Mesodermal cell (in vitro differentiated cells): ENCODE measurements at regions not wholly inside any gene's neighbourhood (a gene's known extent, or its start where the extent isn't known, plus 50 kb on each side); places are given as distances from the start of the nearest gene placed in this dataset.
"Not testable (repeated sequence)": the region's sequence is repeated elsewhere in the genome, so short reads cannot be mapped to it uniquely, and the experiment has no call there.

Source experiments
- H3K27ac ChIP-seq: 2 replicates; pipeline ENCODE4 v1.7.0; 2013; ENCODE audit warnings: mild to moderate bottlenecking, low read depth, low read length, moderate library complexity; ENCODE audit not compliant: severe bottlenecking
- H3K36me3 ChIP-seq: 2 replicates; pipeline ENCODE4 v1.7.1; 2013; ENCODE audit warnings: mild to moderate bottlenecking, low read length, moderate library complexity; ENCODE audit not compliant: control insufficient read depth, insufficient read depth
- H3K4me1 ChIP-seq: one replicate; pipeline ENCODE4 v1.7.1; 2013; ENCODE audit warnings: mild to moderate bottlenecking, low read length; ENCODE audit not compliant: insufficient read depth, control insufficient read depth, poor library complexity, severe bottlenecking
- H3K4me3 ChIP-seq: 2 replicates; pipeline ENCODE4 v1.7.0; 2013; ENCODE audit warnings: low read length, control low read depth, mild to moderate bottlenecking; ENCODE audit not compliant: insufficient read depth, poor library complexity, severe bottlenecking; ENCODE audit errors: extremely low read depth
- H3K9me3 ChIP-seq: 2 replicates; pipeline ENCODE4 v1.7.1; 2013; ENCODE audit warnings: mild to moderate bottlenecking, low read length, moderate library complexity; ENCODE audit not compliant: control insufficient read depth
- WGBS, 2 experiments: methylation state at CpG; one replicate each; pipeline ENCODE4 v1.1.5; 2013; ENCODE audit warnings: missing lambda C conversion rate in 2 of 2; ENCODE audit not compliant: insufficient coverage in 2 of 2; 5-methylcytosine and 5-hydroxymethylcytosine counted together

GRCh38 chr13:73810647-73811046 lies 323.6 kb downstream of the KLF12 start:
- Histone ChIP-seq H3K4me1 (no peaks in the 10 kb centered on the region), H3K27ac (no peak overlapping the region), H3K4me3 (no peak overlapping the region), H3K36me3 (no peaks in the 10 kb centered on the region), H3K9me3 (no peaks in the 10 kb centered on the region)
- WGBS, 2 experiments, result 83% methylated on average over 1 of the region's 1 CpG; no CpG with 5 or more reads in 1 of the 2 experiments

DNA sequence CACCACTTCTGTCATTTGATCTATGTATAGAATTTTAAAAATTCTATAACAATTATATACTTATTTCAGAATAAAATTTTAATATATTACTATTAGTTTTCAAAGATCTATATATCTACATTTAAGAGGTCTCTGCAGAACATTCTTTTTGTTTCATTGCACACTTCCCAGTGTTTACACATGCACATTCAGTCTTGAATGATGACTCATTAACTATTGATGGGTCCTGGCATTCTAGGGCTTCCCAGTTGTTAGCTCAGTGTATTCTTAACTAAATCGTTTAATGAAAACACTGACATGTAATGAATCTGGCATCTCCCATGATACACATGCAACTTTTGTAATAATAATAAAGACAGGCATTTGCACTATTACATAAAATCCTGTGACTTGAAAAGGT lies 324.6 kb downstream of the KLF12 start:
- H3K4me1 ChIP-seq, result no peaks in the 10 kb centered on the region
- H3K4me3 ChIP-seq, result no peak overlapping the region
- no peaks in the 10 kb centered on the region for H3K36me3 ChIP-seq
- H3K27ac ChIP-seq, result no peak overlapping the region
- H3K9me3 ChIP-seq, result no peaks in the 10 kb centered on the region
- 83% methylated on average over 1 of the region's 1 CpG; no CpG with 5 or more reads in 1 of the 2 experiments for WGBS, 2 experiments

DNA sequence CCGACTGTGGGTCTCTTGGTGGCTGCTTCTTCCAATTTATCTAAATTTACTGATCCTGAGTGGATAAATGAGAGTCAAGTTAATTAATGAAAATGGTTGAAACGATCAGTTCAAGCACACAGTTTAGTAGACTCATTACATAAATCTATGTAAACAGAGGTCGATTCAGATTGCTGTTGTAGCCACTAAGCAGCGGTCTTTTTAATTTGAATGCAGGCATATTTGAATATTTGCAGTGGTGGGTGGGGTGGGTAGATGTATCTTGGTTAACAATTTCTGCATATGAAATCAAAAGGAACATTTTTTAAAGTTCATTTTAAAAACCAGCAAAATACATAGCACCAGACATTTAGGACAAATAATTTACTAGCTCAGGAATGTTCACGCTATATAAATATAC lies 325.9 kb downstream of the KLF12 start:
- Histone ChIP-seq H3K9me3 (no peaks in the 10 kb centered on the region), H3K4me1 (no peaks in the 10 kb centered on the region), H3K4me3 (no peak overlapping the region), H3K36me3 (no peaks in the 10 kb centered on the region), H3K27ac (no peak overlapping the region)
- 83% methylated on average over 1 of the region's 5 CpGs; no CpG with 5 or more reads in 1 of the 2 experiments for WGBS, 2 experiments

DNA sequence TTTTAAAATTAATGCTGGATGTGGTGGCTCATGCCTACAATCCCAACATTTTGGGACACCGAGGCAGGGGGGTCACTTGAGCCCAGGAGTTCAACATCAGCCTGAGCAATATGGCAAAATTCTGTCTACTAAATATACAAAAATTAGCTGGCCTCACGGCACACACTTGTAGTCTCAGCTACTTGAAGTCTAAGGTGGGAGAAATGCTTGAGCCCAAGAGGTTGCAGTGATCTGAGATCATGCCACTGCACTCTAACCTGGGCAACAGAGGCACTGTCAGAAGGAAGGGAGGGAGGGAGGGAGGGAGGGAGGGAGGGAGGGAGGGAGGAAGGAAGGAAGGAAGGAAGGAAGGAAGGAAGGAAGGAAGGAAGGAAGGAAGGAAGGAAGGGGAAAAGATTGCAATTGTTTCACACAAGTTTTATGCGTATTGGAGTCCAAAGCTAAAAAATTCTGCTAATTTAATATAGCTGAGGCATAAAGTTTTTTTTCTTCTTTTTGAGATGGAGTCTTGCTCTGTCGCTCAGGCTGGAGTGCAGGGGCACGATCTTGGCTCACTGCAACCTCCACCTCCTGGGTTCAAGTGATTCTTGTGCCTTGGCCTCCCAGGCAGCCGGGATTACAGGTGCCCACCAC lies 328.8 kb downstream of the KLF12 start:
- not testable (repeated sequence) for H3K4me1 ChIP-seq, H3K9me3 ChIP-seq, H3K4me3 ChIP-seq, H3K36me3 ChIP-seq, H3K27ac ChIP-seq
- 83 to 100% methylated on average over 1 to 3 of the region's 6 CpGs for WGBS, 2 experiments

- Histone ChIP-seq H3K27ac (no peak overlapping the region), H3K9me3 (no peaks in the 10 kb centered on the region)
- 80 to 90% methylated on average over 1 of the region's 1 CpG for WGBS, 2 experiments
Observed at GRCh38 chr13:73803997-73804396, 330.2 kb downstream of the KLF12 start.

GRCh38 chr13:73800011-73800410 lies 334.2 kb downstream of the KLF12 start:
- WGBS, 2 experiments, result no CpG with 5 or more reads among the region's 2 CpGs
- H3K4me3 ChIP-seq, result no peak overlapping the region
- H3K36me3 ChIP-seq, result no peaks in the 10 kb centered on the region
- no peaks in the 10 kb centered on the region for H3K4me1 ChIP-seq
- H3K9me3 ChIP-seq, result no peaks in the 10 kb centered on the region
- no peak overlapping the region for H3K27ac ChIP-seq

More at GRCh38 chr13:73803997-73804396, 330.2 kb downstream of the KLF12 start:
- Histone ChIP-seq H3K4me3 (no peak overlapping the region), H3K4me1 (no peaks in the 10 kb centered on the region), H3K36me3 (no peaks in the 10 kb centered on the region)

DNA sequence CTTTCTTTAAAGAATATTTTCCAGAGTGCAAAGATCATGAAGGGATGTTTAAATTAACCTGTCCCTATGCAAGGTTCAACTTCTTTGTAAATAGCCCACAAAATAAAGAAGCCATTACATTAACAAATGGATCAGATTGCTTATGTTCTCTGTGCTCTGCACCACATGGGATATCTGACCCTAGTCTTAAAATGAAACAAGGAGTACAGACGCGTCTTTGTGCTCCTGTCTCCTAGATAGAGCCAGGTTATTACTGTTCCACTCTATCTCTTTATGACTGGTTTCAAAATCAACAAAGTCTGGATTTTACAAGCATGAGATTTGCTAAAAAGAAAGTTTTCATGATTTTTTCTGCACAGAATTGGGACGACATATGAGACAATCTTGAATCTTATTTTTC lies 339.4 kb downstream of the KLF12 start:
- no peaks in the 10 kb centered on the region for H3K36me3 ChIP-seq
- 73 to 95% methylated on average over 2 to 3 of the region's 3 CpGs for WGBS, 2 experiments
- no peaks in the 10 kb centered on the region for H3K4me1 ChIP-seq
- H3K27ac ChIP-seq, result no peak overlapping the region
- no peaks in the 10 kb centered on the region for H3K9me3 ChIP-seq
- no peak overlapping the region for H3K4me3 ChIP-seq

- no peaks in the 10 kb centered on the region for H3K36me3 ChIP-seq
- no peaks in the 10 kb centered on the region for H3K4me1 ChIP-seq
- H3K4me3 ChIP-seq, result no peak overlapping the region
- H3K27ac ChIP-seq, result no peak overlapping the region
- H3K9me3 ChIP-seq, result no peaks in the 10 kb centered on the region
Observed at GRCh38 chr13:73793361-73793760, 340.8 kb downstream of the KLF12 start.

DNA sequence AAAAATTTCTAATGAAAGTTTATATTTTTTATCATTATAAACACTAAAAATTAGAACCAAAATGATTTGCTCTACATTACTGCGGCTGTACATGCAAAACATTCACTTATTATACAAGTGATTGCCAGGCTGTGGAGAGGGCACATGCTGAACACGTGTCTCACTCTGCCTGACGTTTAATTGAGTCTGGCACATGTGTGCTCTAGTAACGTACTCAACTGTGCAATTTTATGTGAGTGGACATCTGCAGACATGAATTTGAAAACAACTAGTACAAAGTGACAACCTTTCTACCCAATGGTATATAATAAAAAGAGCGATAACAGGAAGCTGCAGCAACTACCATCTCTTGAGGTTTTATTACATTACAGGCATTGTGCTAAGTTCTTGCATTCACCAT lies 341.4 kb downstream of the KLF12 start:
- WGBS, 2 experiments, result 88% methylated on average over 4 of the region's 5 CpGs; no CpG with 5 or more reads in 1 of the 2 experiments
- no peaks in the 10 kb centered on the region for H3K36me3 ChIP-seq
- H3K4me1 ChIP-seq, result no peaks in the 10 kb centered on the region
- no peaks in the 10 kb centered on the region for H3K9me3 ChIP-seq
- H3K4me3 ChIP-seq, result no peak overlapping the region
- H3K27ac ChIP-seq, result no peak overlapping the region

DNA sequence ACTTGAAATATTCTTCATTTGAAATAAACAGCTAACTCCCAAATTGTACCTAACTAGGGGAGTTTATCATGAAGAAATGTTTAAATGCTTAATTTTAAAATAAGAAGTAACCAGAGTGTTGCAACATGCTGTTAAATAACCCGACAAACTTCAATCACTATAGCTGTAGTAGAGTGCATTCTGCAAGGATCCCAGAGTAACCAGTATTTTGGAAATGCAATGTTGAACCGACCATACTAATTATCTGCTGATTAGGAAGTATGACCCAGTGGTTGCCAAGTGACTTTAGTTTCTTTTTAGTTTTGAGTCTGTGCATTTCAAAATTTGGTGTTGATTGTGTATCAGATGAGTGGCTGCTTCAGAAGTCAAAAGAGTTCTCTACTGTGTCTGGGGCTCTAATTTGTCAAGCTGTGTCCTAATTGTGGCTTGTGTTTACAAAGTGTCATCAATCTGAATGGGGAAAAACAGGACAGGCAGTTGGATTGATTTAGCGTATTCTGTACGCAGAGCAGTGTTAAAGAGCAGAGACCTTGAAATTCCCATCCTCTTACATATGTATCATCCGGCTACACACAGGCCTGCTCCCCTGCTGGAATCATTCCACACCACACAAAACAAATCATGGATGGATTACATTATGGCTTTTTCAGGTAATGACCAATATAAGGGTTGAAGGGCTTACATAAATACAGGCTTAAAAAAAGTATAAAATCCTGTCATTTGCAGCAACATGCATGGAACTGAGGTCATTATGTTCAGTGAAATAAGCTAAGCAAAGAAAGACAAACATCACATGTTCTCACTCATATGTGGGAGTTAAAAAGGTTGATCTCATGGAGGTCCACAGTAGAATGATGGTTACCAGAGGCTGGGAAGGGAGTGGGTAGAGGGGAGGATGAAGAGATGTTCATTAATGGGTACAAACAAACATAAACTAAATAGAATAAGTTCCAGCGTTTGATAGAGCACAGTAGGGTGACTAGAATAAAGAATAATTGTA lies 351.5 kb downstream of the KLF12 start:
- no peaks in the 10 kb centered on the region for H3K9me3 ChIP-seq
- H3K36me3 ChIP-seq, result no peaks in the 10 kb centered on the region
- H3K4me1 ChIP-seq, result peaks cover 5% of the 10 kb centered on the region
- no peak overlapping the region for H3K27ac ChIP-seq
- H3K4me3 ChIP-seq, result no peak overlapping the region
- 77 to 79% methylated on average over 2 to 3 of the region's 6 CpGs for WGBS, 2 experiments

DNA sequence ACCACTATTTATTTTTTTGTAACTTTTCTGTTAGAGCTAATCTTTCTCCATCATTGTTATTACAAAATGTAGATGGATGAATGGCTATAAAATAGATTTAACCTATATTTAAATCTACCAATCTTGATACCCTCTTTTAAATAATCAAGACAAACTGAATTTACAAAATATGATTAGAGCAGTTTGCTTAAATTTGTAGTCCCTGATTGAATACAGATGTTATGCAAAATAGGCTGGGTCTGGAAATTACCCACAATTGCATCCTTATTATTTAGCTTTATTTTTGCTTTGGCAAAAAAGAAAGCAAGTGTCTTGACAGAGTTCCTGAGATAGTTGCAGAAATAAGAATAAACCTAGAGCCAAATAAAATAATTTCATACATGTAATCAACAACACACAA lies 352.8 kb downstream of the KLF12 start:
- H3K4me3 ChIP-seq, result no peak overlapping the region

More for the DNA sequence above, 352.8 kb downstream of the KLF12 start:
- H3K27ac ChIP-seq, result no peak overlapping the region
- no peaks in the 10 kb centered on the region for H3K36me3 ChIP-seq
- H3K9me3 ChIP-seq, result no peaks in the 10 kb centered on the region
- H3K4me1 ChIP-seq, result peaks cover 5% of the 10 kb centered on the region
